GM12878 (cell line): ENCODE measurements at regions not wholly inside any gene's neighbourhood (a gene's known extent, or its start where the extent isn't known, plus 50 kb on each side); places are given as distances from the start of the nearest gene placed in this dataset.

Experiments
- ATAC-seq: fragments of 200-7000 bp; cut with Tn5 transposase; 3 replicates; pipeline ENCODE4 v1.9.1; 2020; ENCODE audit warnings: mild to moderate bottlenecking, moderate library complexity
- BruUV-seq: library from RNA; stranded (reverse); fragments of 400-500 nt; replicated peaks from 2 replicates; lab custom pipeline; 2021; lab: Mats Ljungman, UMichigan
- CTCF ChIA-PET: fragments of 300-600 bp; sonication (Branson Sonifier 250); formaldehyde crosslinking; extraction: SDS; loops from one replicate; lab custom pipeline; 2021; ENCODE audit warnings: inconsistent platforms; lab: Yijun Ruan, JAX
- POLR2A ChIA-PET: fragments of 350-600 bp; formaldehyde crosslinking; extraction: SDS; loops from one replicate; lab custom pipeline; 2021; ENCODE audit warnings: inconsistent platforms; lab: Charles Lee
- RAD21 ChIA-PET: fragments of 300-600 bp; sonication (Branson Sonifier 250); formaldehyde crosslinking; loops from one replicate; lab custom pipeline; 2023; ENCODE audit warnings: antibody characterized with exemption; ENCODE audit not compliant: unreplicated experiment; lab: Charles Lee
- SMC1A ChIA-PET: fragments of 300-600 bp; sonication (Branson Sonifier 250); formaldehyde crosslinking; loops from one replicate; lab custom pipeline; 2023; ENCODE audit not compliant: unreplicated experiment, uncharacterized antibody; lab: Charles Lee
- DNase-seq: peaks from one replicate; pipeline ENCODE4 v3.0.0-alpha.2; 2011; ENCODE audit warnings: low read depth, low spot score
- FAIRE-seq: peaks from 3 replicates; lab custom pipeline; 2011; peaks lifted over from hg19 to GRCh38; lab: Jason Lieb, UNC
- H2AFZ ChIP-seq: 2 replicates; pipeline ENCODE4 v1.6.0; 2011; ENCODE audit warnings: low read depth, low read length, control low read depth; ENCODE audit not compliant: control insufficient read depth
- H3K27ac ChIP-seq: 2 replicates; pipeline ENCODE4 v1.5.1; 2011; ENCODE audit warnings: control low read depth; ENCODE audit not compliant: control insufficient read depth, insufficient read depth
- H3K27me3 ChIP-seq, 2 experiments: replicated peaks in 1 of 2; 2 replicates each; pipeline versions ENCODE4 v1.6.0 to v1.6.1; 2011; ENCODE audit warnings: low read length in 1 of 2; ENCODE audit not compliant: control insufficient read depth in 2 of 2, insufficient read depth in 2 of 2
- H3K36me3 ChIP-seq, 2 experiments: 2 replicates each; pipeline ENCODE4 v1.5.1; 2011; ENCODE audit warnings: low read length in 1 of 2; ENCODE audit not compliant: control insufficient read depth in 2 of 2, insufficient read depth in 2 of 2
- H3K4me1 ChIP-seq: 2 replicates; pipeline ENCODE4 v1.6.1; 2011; ENCODE audit warnings: mild to moderate bottlenecking, low read length, moderate library complexity, mixed read lengths; ENCODE audit not compliant: control insufficient read depth, insufficient read depth
- H3K4me2 ChIP-seq: 2 replicates; pipeline ENCODE4 v1.6.0; 2011; ENCODE audit warnings: control low read depth; ENCODE audit not compliant: control insufficient read depth, insufficient read depth
- H3K4me3 ChIP-seq: fragments of 200-600 bp; sonication (generic); 2 replicates; pipeline ENCODE4 v1.5.1; 2016
- H3K79me2 ChIP-seq: 2 replicates; pipeline ENCODE4 v1.6.0; 2011; ENCODE audit warnings: low read length; ENCODE audit not compliant: control insufficient read depth, insufficient read depth
- H3K9ac ChIP-seq: 2 replicates; pipeline ENCODE4 v1.8.0; 2011; ENCODE audit warnings: low read length, control low read depth, mixed read lengths; ENCODE audit not compliant: control insufficient read depth, insufficient read depth
- H3K9me3 ChIP-seq: replicated peaks from 3 replicates; pipeline ENCODE4 v1.5.1; 2011; ENCODE audit warnings: mild to moderate bottlenecking, low read length; ENCODE audit not compliant: control insufficient read depth, insufficient read depth
- H4K20me1 ChIP-seq: 2 replicates; pipeline ENCODE4 v1.6.0; 2011; ENCODE audit not compliant: control insufficient read depth, insufficient read depth
- BCL3 ChIP-seq: IDR thresholded peaks from 2 replicates; pipeline ENCODE4 v1.6.1; 2011; ENCODE audit warnings: borderline replicate concordance, low read depth, mild to moderate bottlenecking, moderate library complexity, low read length; ENCODE audit not compliant: insufficient read depth, poor library complexity, severe bottlenecking
- CEBPZ ChIP-seq: fragments of 150-350 bp; IDR thresholded peaks from 2 replicates; pipeline ENCODE4 v1.6.1; 2016; ENCODE audit warnings: low read depth, low read length
- DPF2 ChIP-seq: fragments of 450-650 bp; IDR thresholded peaks from 2 replicates; pipeline ENCODE4 v1.6.1; 2017; ENCODE audit warnings: mild to moderate bottlenecking
- E2F4 ChIP-seq: IDR thresholded peaks from 2 replicates; pipeline ENCODE4 v1.6.1; 2012; ENCODE audit warnings: low read depth, low read length, improper control_type of control experiment
- GABPA ChIP-seq: IDR thresholded peaks from 2 replicates; pipeline ENCODE4 v1.6.1; 2014; ENCODE audit warnings: antibody characterized with exemption, low read depth, mild to moderate bottlenecking, inconsistent platforms
- POLR2AphosphoS5 ChIP-seq: IDR thresholded peaks from 2 replicates; pipeline ENCODE4 v1.6.1; 2011; ENCODE audit warnings: mild to moderate bottlenecking, low read length, inconsistent platforms
- TARDBP ChIP-seq: IDR thresholded peaks from 2 replicates; pipeline ENCODE4 v1.6.1; 2016; ENCODE audit warnings: borderline replicate concordance
- ZNF687 ChIP-seq: fragments of 450-650 bp; IDR thresholded peaks from 2 replicates; pipeline ENCODE4 v1.6.1; 2017; ENCODE audit warnings: mild to moderate bottlenecking, moderate library complexity
- WGBS: methylation state at CpG from one replicate; pipeline ENCODE4 v1.1.6; 2016; ENCODE audit warnings: low lambda C conversion rate; ENCODE audit not compliant: insufficient replicate concordance, insufficient coverage; ENCODE audit errors: missing lambda C conversion rate; 5-methylcytosine and 5-hydroxymethylcytosine counted together
- in situ Hi-C: fragments of 300-500 bp; cut with MboI; formaldehyde crosslinking; loops from 9 replicates; pipeline ENCODE4 v1.14.3; 2018; ENCODE audit warnings: mixed read lengths
- intact Hi-C: fragments of 100-400 bp; cut with micrococcal nuclease; formaldehyde crosslinking; loops from one replicate; pipeline ENCODE4 v1.14.2; 2022; ENCODE audit not compliant: unreplicated experiment

DNA sequence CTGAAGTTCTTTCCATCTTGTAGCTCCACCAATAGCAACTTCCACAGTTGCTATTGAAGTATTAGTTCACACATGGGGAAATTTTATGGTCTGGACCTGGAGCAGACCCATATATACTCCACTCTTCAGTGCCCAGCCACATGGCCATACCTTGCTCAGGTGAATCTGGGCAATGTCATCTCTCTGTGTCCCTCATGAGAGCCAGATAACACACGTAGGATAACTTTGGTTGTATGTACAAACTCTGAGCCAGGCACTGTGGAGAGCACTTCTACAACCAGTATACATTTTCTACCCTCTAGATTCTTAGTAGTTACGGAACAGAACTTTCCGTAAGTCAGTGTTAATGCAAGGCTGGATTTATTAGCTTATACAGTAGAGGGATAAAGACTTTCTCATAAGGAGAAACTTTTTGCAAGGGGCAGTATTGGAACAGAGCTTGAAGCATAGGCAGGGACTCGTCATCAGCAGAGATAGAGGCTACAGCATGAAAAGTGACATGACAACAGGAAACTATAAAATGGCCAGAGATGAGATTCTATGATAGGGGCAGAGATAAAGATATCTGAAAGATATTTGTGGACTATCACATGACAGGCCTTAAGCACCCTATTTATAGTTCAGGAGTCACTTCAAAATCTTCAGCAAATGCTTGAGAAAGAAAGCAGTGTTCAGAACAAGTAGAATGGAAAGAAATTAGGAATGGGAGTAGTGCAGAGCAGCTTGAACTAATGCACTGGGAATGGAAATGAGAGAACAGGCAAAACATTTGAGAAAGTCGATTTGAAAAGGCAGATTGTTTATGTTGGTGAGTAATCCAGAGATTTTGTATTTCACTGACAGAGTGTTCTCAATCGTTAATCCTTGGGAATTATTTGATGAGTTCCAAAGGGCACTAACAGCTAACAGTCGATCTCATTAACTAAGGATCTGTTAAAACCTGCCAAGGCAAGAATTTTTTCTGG lies 481.8 kb downstream of the USP25 start (continued):
- no peak for TF ChIP-seq BCL3
- no peak for TF ChIP-seq POLR2AphosphoS5
- no peak for TF ChIP-seq CEBPZ
- TF ChIP-seq GABPA: no peak

- H3K27ac ChIP-seq: no peak overlapping the region
- H3K79me2 ChIP-seq: no peaks in the 10 kb centered on the region
- 51% methylated on average over 3 of the region's 3 CpGs for WGBS
- in situ Hi-C loops: no loop called here
- CTCF ChIA-PET: no interaction called here
- H3K9ac ChIP-seq: no peak overlapping the region
- DNase-seq (no peak), ATAC-seq (no peak), FAIRE-seq (no peak)
- no peaks in the 10 kb centered on the region for H4K20me1 ChIP-seq
- no peaks in the 10 kb centered on the region for H3K36me3 ChIP-seq
- no TSS peak for BruUV-seq
- RAD21 ChIA-PET: no interaction called here
- SMC1A ChIA-PET: no interaction called here
- POLR2A ChIA-PET: no interaction called here
- H2AFZ ChIP-seq: no peak overlapping the region
- no peaks in the 10 kb centered on the region for H3K4me1 ChIP-seq
- intact Hi-C loops: no loop called here
- TF ChIP-seq ZNF687: no peak
- no peak for TF ChIP-seq TARDBP
- TF ChIP-seq DPF2: no peak
- TF ChIP-seq E2F4: no peak
- H3K4me2 ChIP-seq: no peak overlapping the region
- no peaks in the 10 kb centered on the region for H3K27me3 ChIP-seq
- no peaks in the 10 kb centered on the region for H3K9me3 ChIP-seq
- no peak overlapping the region for H3K4me3 ChIP-seq
Measured at GRCh38 chr21:16213518-16213917, 483.7 kb downstream of the USP25 start.
